ENCODE measurements at regions not wholly inside any gene's neighbourhood (a gene's known extent, or its start where the extent isn't known, plus 50 kb on each side); places are given as distances from the start of the nearest gene placed in this dataset.

GRCh38 chr15:61687651-61688050 is 372.6 kb downstream of the VPS13C start:
- Histone ChIP-seq H3K27ac (ENCODE audit: low read depth, low read length) (no peak overlapping the region), H3K4me3 (replicated peaks in 1 of 2; ENCODE audit: low read depth in 1 of 2, low read length in 2 of 2) (no peak overlapping the region), H3K79me2 (ENCODE audit: insufficient read depth, low read length) (no peaks in the 10 kb centered on the region), H3K4me1 (ENCODE audit: control insufficient read depth in 1 of 2, insufficient read depth in 2 of 2, low read length in 2 of 2) (no peaks in the 10 kb centered on the region), H3K27me3 (ENCODE audit: insufficient read depth, low read length) (no peaks in the 10 kb centered on the region; the same call in 1 of the 2 replicates), H3K9me3 (ENCODE audit: control insufficient read depth in 1 of 2, insufficient read depth in 1 of 2, low read depth in 1 of 2, low read length in 2 of 2) (no peaks in the 10 kb centered on the region), H3K4me2 (ENCODE audit: low read length) (no peak overlapping the region), H3K9me2 (ENCODE audit: insufficient read depth) (no peaks in the 10 kb centered on the region), H2AFZ (ENCODE audit: low read depth, low read length, poor library complexity, severe bottlenecking) (no peak overlapping the region), H3K36me3 (ENCODE audit: control insufficient read depth in 1 of 2, insufficient read depth in 2 of 2, low read length in 2 of 2) (no peaks in the 10 kb centered on the region), H4K20me1 (ENCODE audit: insufficient read depth) (no peaks in the 10 kb centered on the region), H3K9ac (ENCODE audit: low read length) (no peak overlapping the region)
- DNase-seq (ENCODE audit: low read depth, low spot score) (no peak), ATAC-seq (no peak)
- ChIA-PET POLR2A (no interaction called here), CTCF (no interaction called here), RAD21 (ENCODE audit: low non-redundant PET in 1 of 2, low total read pairs in 2 of 2, uncharacterized antibody in 2 of 2, unreplicated experiment in 2 of 2) (no interaction called here)
- no peak for TF ChIP-seq EZH2phosphoT487 (IDR thresholded peaks at IDR 0.05; ENCODE audit: borderline replicate concordance)
- TF ChIP-seq ZNF274 (IDR thresholded peaks at IDR 0.05; ENCODE audit: low read depth, low read length), result no peak
- TF ChIP-seq POLR2AphosphoS5 (IDR thresholded peaks at IDR 0.05; ENCODE audit: low read depth, low read length), result no peak
- TF ChIP-seq REST (IDR thresholded peaks at IDR 0.05; ENCODE audit: low read depth), result no peak
- TF ChIP-seq FOSL1 (IDR thresholded peaks at IDR 0.05; ENCODE audit: low read depth), result no peak
- no peak for TF ChIP-seq MAX (IDR thresholded peaks at IDR 0.05)
- TF ChIP-seq RAD21 (IDR thresholded peaks at IDR 0.05; ENCODE audit: low read depth), result no peak
- no peak for TF ChIP-seq SP1 (IDR thresholded peaks at IDR 0.05; ENCODE audit: low read depth)
- no peak for TF ChIP-seq TCF7L2 (IDR thresholded peaks at IDR 0.05; ENCODE audit: borderline replicate concordance, extremely low read depth, insufficient read depth, insufficient read length)
- TF ChIP-seq SRF (IDR thresholded peaks at IDR 0.05; ENCODE audit: low read depth), result no peak
- no peak for TF ChIP-seq CBX3 (IDR thresholded peaks at IDR 0.05; ENCODE audit: low read depth)
- no peak for TF ChIP-seq ATF3 (IDR thresholded peaks at IDR 0.05)
- no peak for TF ChIP-seq CEBPB (IDR thresholded peaks at IDR 0.05; ENCODE audit: low read depth)
- no peak for TF ChIP-seq SIN3A (IDR thresholded peaks at IDR 0.05; ENCODE audit: low read depth)
- no peak for TF ChIP-seq YY1 (IDR thresholded peaks at IDR 0.05; ENCODE audit: extremely low read depth, insufficient replicate concordance, low read depth, low read length)
- no TSS peak for BruUV-seq (replicated peaks)
- intact Hi-C loops (cut with micrococcal nuclease), result no loop called here
